Liver (tissue), 8 donors: ENCODE measurements at regions not wholly inside any gene's neighbourhood (a gene's known extent, or its start where the extent isn't known, plus 50 kb on each side); places are given as distances from the start of the nearest gene placed in this dataset.

Experiments used
- DNase-seq: peaks from one replicate; pipeline ENCODE4 v3.0.0-alpha.2; 2017; ENCODE audit warnings: low spot score
- H3K27ac ChIP-seq, 2 donors: one replicate each; pipeline ENCODE4 v1.7.0; 2013; ENCODE audit warnings: inconsistent platforms in 2 of 2, low read length in 2 of 2, control low read depth in 1 of 2, low read depth in 1 of 2, mild to moderate bottlenecking in 1 of 2
- H3K27me3 ChIP-seq, 4 donors: one replicate each; pipeline versions ENCODE4 v1.6.1 to v1.7.0; 2013; ENCODE audit warnings: low read length in 3 of 4, inconsistent platforms in 1 of 4, mild to moderate bottlenecking in 1 of 4, moderate library complexity in 1 of 4; ENCODE audit not compliant: control insufficient read depth in 4 of 4, insufficient read depth in 4 of 4
- H3K36me3 ChIP-seq, 4 donors: one replicate each; pipeline versions ENCODE4 v1.6.1 to v1.7.0; 2013; ENCODE audit warnings: low read length in 3 of 4, mild to moderate bottlenecking in 3 of 4, low read depth in 1 of 4, moderate library complexity in 1 of 4; ENCODE audit not compliant: control insufficient read depth in 4 of 4, insufficient read depth in 3 of 4
- H3K4me1 ChIP-seq, 4 donors: one replicate each; pipeline versions ENCODE4 v1.6.1 to v1.7.0; 2013; ENCODE audit warnings: low read length in 3 of 4, mild to moderate bottlenecking in 3 of 4, moderate library complexity in 1 of 4; ENCODE audit not compliant: control insufficient read depth in 4 of 4, insufficient read depth in 4 of 4
- H3K4me3 ChIP-seq, 3 donors: one replicate each; pipeline versions ENCODE4 v1.6.1 to v1.7.0; 2013; ENCODE audit warnings: low read length in 3 of 3, control low read depth in 1 of 3, low read depth in 1 of 3, mild to moderate bottlenecking in 1 of 3
- H3K9ac ChIP-seq, 2 donors: one replicate each; pipeline ENCODE4 v1.7.0; 2013; ENCODE audit warnings: low read length in 2 of 2, mild to moderate bottlenecking in 2 of 2, moderate library complexity in 2 of 2, control low read depth in 1 of 2, low read depth in 1 of 2
- H3K9me3 ChIP-seq, 4 donors: one replicate each; pipeline versions ENCODE4 v1.6.1 to v1.7.0; 2013; ENCODE audit warnings: low read length in 3 of 4; ENCODE audit not compliant: control insufficient read depth in 4 of 4
- ATF3 ChIP-seq: IDR thresholded peaks from 2 replicates; pipeline ENCODE4 v1.6.1; 2016; ENCODE audit warnings: antibody characterized with exemption
- CTCF ChIP-seq: fragments of 150-350 bp; IDR thresholded peaks from 2 replicates; pipeline ENCODE4 v1.5.1; 2017; ENCODE audit warnings: improper control_type of control experiment, low read depth, low read length; ENCODE audit not compliant: missing input control
- EGR1 ChIP-seq, 2 donors: IDR thresholded peaks; 2 replicates each; pipeline ENCODE4 v1.6.1; 2016 to 2018; ENCODE audit warnings: antibody characterized with exemption in 2 of 2, low read depth in 2 of 2
- FOXA1 ChIP-seq: IDR thresholded peaks from 2 replicates; pipeline ENCODE4 v1.6.1; 2016; ENCODE audit warnings: antibody characterized with exemption
- FOXA2 ChIP-seq: IDR thresholded peaks from 2 replicates; pipeline ENCODE4 v1.6.1; 2016; ENCODE audit warnings: antibody characterized with exemption
- GABPA ChIP-seq, 2 donors: IDR thresholded peaks in 1 of 2; conservative IDR thresholded peaks in 1 of 2; 2 replicates each; pipeline ENCODE4 v1.6.1; 2016; ENCODE audit warnings: antibody characterized with exemption in 2 of 2, mild to moderate bottlenecking in 1 of 2, moderate library complexity in 1 of 2
- HNF4A ChIP-seq, 2 donors: conservative IDR thresholded peaks; 2 replicates each; pipeline ENCODE4 v1.6.1; 2016; ENCODE audit warnings: antibody characterized with exemption in 2 of 2, mild to moderate bottlenecking in 2 of 2
- HNF4G ChIP-seq: IDR thresholded peaks from 2 replicates; pipeline ENCODE4 v1.6.1; 2016; ENCODE audit warnings: antibody characterized with exemption
- JUND ChIP-seq, 2 donors: IDR thresholded peaks; 2 replicates each; pipeline ENCODE4 v1.6.1; 2016; ENCODE audit warnings: antibody characterized with exemption in 2 of 2
- MAX ChIP-seq: IDR thresholded peaks from 2 replicates; pipeline ENCODE4 v1.6.1; 2016; ENCODE audit warnings: antibody characterized with exemption
- NR2F2 ChIP-seq: IDR thresholded peaks from 2 replicates; pipeline ENCODE4 v1.6.1; 2016; ENCODE audit warnings: antibody characterized with exemption
- RAD21 ChIP-seq, 2 donors: IDR thresholded peaks; 2 replicates each; pipeline ENCODE4 v1.6.1; 2016; ENCODE audit warnings: antibody characterized with exemption in 2 of 2, mild to moderate bottlenecking in 2 of 2
- REST ChIP-seq: IDR thresholded peaks from 2 replicates; pipeline ENCODE4 v1.6.1; 2016; ENCODE audit warnings: antibody characterized with exemption, mild to moderate bottlenecking
- RXRA ChIP-seq, 2 donors: IDR thresholded peaks; 2 replicates each; pipeline ENCODE4 v1.6.1; 2017 to 2018; ENCODE audit warnings: antibody characterized with exemption in 2 of 2, mild to moderate bottlenecking in 1 of 2
- SP1 ChIP-seq: IDR thresholded peaks from 2 replicates; pipeline ENCODE4 v1.6.1; 2018; ENCODE audit warnings: antibody characterized with exemption, mild to moderate bottlenecking
- TAF1 ChIP-seq: conservative IDR thresholded peaks from 2 replicates; pipeline ENCODE4 v1.6.1; 2016; ENCODE audit warnings: antibody characterized with exemption, mild to moderate bottlenecking
- YY1 ChIP-seq: IDR thresholded peaks from 2 replicates; pipeline ENCODE4 v1.6.1; 2016; ENCODE audit warnings: antibody characterized with exemption, mild to moderate bottlenecking
- ZBTB33 ChIP-seq: IDR thresholded peaks from 2 replicates; pipeline ENCODE4 v1.6.1; 2016; ENCODE audit warnings: antibody characterized with exemption
- WGBS: extraction: QIAGEN DNeasy Blood & Tissue Kit; methylation state at CpG from one replicate; pipeline ENCODE4 v1.1.7; 2013; 5-methylcytosine and 5-hydroxymethylcytosine counted together
- donor health status: healthy.
- donor health status: healthy.
- donor health status: healthy.
- donor health status: healthy.
- donor health status: healthy.

- H3K4me3 ChIP-seq = no peak overlapping the region
- no peak for DNase-seq
- H3K9me3 ChIP-seq = peaks cover 0 to 9% (median 3%) of the 10 kb centered on the region in 4 donors
- 82% methylated on average over 1 of the region's 1 CpG for WGBS
- no peak overlapping the region for H3K9ac ChIP-seq
- no peaks in the 10 kb centered on the region for H3K36me3 ChIP-seq
- TF ChIP-seq GABPA (IDR thresholded peaks at IDR 0.05 in 1 of 2, conservative IDR thresholded peaks at IDR 0.05 in 1 of 2) = no peak
- no peak for TF ChIP-seq JUND (IDR thresholded peaks at IDR 0.05)
- TF ChIP-seq CTCF = no peak
- TF ChIP-seq RXRA (IDR thresholded peaks at IDR 0.05) = no peak
- no peak for TF ChIP-seq HNF4A (conservative IDR thresholded peaks at IDR 0.05)
- no peak for TF ChIP-seq ZBTB33
- no peak for TF ChIP-seq EGR1 (IDR thresholded peaks at IDR 0.05; ENCODE audit: low read depth in 2 of 2)
- TF ChIP-seq TAF1 = no peak
- TF ChIP-seq SP1 = no peak
- TF ChIP-seq YY1 = no peak
- TF ChIP-seq REST = no peak
- no peak for TF ChIP-seq HNF4G
- TF ChIP-seq FOXA2 = no peak
- no peak for TF ChIP-seq FOXA1
- no peak for TF ChIP-seq ATF3
- no peak for TF ChIP-seq MAX
- TF ChIP-seq NR2F2 = no peak
- no peak for TF ChIP-seq RAD21 (IDR thresholded peaks at IDR 0.05)
- no peaks in the 10 kb centered on the region for H3K4me1 ChIP-seq
- H3K27ac ChIP-seq = no peak overlapping the region
- no peaks in the 10 kb centered on the region for H3K27me3 ChIP-seq
These were observed 98.8 kb downstream of the IRX5 start for GRCh38 chr16:55029509-55029908.
